ENCODE measurements at regions not wholly inside any gene's neighbourhood (a gene's known extent, or its start where the extent isn't known, plus 50 kb on each side); places are given as distances from the start of the nearest gene placed in this dataset.

- H3K9me3 ChIP-seq = no peaks in the 10 kb centered on the region
- H3K4me1 ChIP-seq = peaks cover 0 to 48% (median 16%) of the 10 kb centered on the region in 4 donors
- 3 to 10% methylated on average over 15 to 40 of the region's 59 CpGs for WGBS, 2 donors
- TF ChIP-seq POLR2A (IDR thresholded peaks at IDR 0.05) (peak; percentile 91 to 93), EP300 (IDR thresholded peaks at IDR 0.05) (peak; percentile 56 to 92)
- TF ChIP-seq, protein P1, sequence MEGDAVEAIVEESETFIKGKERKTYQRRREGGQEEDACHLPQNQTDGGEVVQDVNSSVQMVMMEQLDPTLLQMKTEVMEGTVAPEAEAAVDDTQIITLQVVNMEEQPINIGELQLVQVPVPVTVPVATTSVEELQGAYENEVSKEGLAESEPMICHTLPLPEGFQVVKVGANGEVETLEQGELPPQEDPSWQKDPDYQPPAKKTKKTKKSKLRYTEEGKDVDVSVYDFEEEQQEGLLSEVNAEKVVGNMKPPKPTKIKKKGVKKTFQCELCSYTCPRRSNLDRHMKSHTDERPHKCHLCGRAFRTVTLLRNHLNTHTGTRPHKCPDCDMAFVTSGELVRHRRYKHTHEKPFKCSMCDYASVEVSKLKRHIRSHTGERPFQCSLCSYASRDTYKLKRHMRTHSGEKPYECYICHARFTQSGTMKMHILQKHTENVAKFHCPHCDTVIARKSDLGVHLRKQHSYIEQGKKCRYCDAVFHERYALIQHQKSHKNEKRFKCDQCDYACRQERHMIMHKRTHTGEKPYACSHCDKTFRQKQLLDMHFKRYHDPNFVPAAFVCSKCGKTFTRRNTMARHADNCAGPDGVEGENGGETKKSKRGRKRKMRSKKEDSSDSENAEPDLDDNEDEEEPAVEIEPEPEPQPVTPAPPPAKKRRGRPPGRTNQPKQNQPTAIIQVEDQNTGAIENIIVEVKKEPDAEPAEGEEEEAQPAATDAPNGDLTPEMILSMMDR (IDR thresholded peaks at IDR 0.05) = peak; percentile 99 to 100 (median 100)
- peak overlapping the region; percentile 36 to 84 (median 62) for H3K4me3 ChIP-seq
- H3K36me3 ChIP-seq = no peaks in the 10 kb centered on the region
- H3K27ac ChIP-seq = peak overlapping the region; percentile 80 to 93 (median 88)
- H3K27me3 ChIP-seq = no peaks in the 10 kb centered on the region
- peak; percentile 87 to 91 for DNase-seq (ENCODE audit: low spot score in 2 of 2)
These were observed 52.7 kb upstream of the CD34 start for GRCh38 chr1:207963427-207964194.

DNA sequence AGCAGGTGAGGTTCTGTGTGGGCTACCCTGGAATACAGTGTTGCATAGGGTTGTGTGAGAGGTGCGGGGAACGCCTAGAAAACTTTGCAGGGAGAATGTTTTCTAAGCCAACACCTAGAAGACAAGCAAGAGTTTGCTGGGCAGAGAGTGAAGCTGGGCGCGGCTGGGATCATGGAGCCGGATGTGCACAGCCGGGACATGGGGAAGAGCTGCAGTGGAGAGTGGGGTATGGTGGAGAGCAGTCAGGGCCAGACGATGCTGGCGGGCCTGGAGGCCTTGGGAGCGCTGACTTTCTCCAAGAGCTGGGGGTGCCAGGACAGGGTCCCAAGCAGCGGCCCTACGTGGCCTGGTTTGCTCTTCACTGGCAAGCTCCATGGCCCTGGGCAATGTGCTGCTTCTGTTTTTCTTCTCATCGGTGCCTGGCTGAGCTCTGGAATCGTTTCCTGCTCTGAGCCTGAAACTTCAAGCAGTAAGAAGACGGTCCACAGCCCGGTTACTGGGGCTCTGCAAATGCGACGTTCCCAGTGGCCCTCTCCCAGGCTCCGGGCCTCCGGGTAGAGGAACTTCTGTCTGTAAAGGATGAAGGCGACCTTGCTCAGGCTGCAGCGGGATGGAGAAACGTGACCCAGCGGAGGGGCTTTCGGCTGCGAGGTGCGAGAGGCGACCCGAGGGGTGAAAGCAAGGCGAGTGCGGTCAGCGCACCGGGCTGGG is 51.9 kb upstream of the CD34 start:
- Histone ChIP-seq H3K36me3 (no peaks in the 10 kb centered on the region), H3K27me3 (no peaks in the 10 kb centered on the region), H3K9me3 (no peaks in the 10 kb centered on the region), H3K27ac (peak overlapping the region; percentile 80 to 93 (median 88)), H3K4me3 (peak overlapping the region; percentile 36 to 84 (median 62)), H3K4me1 (peaks cover 0 to 52% (median 16%) of the 10 kb centered on the region in 4 donors)
- DNase-seq (ENCODE audit: low spot score in 2 of 2) = peak in 1 of 2 donors; percentile 38
- 22 to 23% methylated on average over 31 to 32 of the region's 32 CpGs for WGBS, 2 donors
- TF ChIP-seq, protein P1 (IDR thresholded peaks at IDR 0.05) = no peak
- TF ChIP-seq POLR2A (IDR thresholded peaks at IDR 0.05) (no peak), EP300 (IDR thresholded peaks at IDR 0.05) (no peak)

All from tibial nerve (tissue), 4 donors.